Sigmoid colon (tissue), 4 donors: ENCODE measurements at regions not wholly inside any gene's neighbourhood (a gene's known extent, or its start where the extent isn't known, plus 50 kb on each side); places are given as distances from the start of the nearest gene placed in this dataset.

Experiments used
- EP300 ChIP-seq, 4 donors: sonication (generic); formaldehyde crosslinking; IDR thresholded peaks; one replicate each; pipeline ENCODE4 v1.6.1; 2017; ENCODE audit warnings: antibody characterized with exemption in 4 of 4
- POLR2A ChIP-seq, 2 donors: fragments of 450-650 bp; IDR thresholded peaks; one replicate each; pipeline ENCODE4 v1.6.1; 2016; ENCODE audit warnings: antibody characterized with exemption in 2 of 2, mild to moderate bottlenecking in 2 of 2, moderate library complexity in 2 of 2
- POLR2AphosphoS5 ChIP-seq, 4 donors: sonication (generic); formaldehyde crosslinking; IDR thresholded peaks; one replicate each; pipeline ENCODE4 v1.6.1; 2017; ENCODE audit warnings: antibody characterized with exemption in 4 of 4
- TF ChIP-seq, protein P1 (sequence below), 4 experiments: fragments of 450-650 bp in 3 of 4; fragments of 200-600 bp in 1 of 4; IDR thresholded peaks; one replicate each; pipeline ENCODE4 v1.5.1; 2016 to 2019; ENCODE audit warnings: antibody characterized with exemption in 4 of 4, mild to moderate bottlenecking in 3 of 4, moderate library complexity in 2 of 4

DNA sequence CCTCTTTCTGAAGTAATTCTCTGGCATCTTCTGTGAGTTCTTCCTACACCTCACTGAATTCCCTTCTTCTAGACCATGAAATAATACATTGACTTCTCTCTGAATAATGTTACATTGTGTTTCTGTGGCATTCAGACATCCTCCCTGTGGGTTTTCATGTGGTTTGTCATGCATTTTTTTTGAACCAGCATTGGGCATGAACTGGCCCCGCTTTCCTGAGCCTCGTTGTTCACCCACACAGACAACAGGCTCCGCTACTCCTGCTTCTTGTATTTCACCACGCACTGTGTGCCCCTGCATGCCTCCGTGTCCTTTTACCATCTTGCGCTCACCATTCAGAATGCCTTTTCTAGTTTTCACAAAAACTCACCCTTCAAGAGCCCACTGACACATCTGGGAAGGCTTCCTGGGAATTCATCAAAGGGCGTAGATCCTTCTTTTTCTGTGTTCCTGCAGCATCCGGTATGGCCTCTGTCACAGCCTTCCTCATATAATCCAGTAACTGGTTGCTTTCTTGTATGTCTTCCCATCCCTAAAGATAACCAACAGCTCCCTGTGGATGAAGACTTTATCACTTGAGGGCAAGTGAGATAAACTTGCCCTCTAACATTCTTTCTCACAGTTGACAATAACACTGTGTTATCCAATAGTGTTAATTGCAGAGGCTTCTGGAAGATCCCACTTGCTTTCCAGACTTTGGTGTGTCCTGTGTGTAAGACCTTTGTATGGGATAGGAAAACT, 51.5 kb upstream of the ADAMTSL1 start:
- TF ChIP-seq POLR2AphosphoS5 (IDR thresholded peaks at IDR 0.05): no peak
- TF ChIP-seq, protein P1, sequence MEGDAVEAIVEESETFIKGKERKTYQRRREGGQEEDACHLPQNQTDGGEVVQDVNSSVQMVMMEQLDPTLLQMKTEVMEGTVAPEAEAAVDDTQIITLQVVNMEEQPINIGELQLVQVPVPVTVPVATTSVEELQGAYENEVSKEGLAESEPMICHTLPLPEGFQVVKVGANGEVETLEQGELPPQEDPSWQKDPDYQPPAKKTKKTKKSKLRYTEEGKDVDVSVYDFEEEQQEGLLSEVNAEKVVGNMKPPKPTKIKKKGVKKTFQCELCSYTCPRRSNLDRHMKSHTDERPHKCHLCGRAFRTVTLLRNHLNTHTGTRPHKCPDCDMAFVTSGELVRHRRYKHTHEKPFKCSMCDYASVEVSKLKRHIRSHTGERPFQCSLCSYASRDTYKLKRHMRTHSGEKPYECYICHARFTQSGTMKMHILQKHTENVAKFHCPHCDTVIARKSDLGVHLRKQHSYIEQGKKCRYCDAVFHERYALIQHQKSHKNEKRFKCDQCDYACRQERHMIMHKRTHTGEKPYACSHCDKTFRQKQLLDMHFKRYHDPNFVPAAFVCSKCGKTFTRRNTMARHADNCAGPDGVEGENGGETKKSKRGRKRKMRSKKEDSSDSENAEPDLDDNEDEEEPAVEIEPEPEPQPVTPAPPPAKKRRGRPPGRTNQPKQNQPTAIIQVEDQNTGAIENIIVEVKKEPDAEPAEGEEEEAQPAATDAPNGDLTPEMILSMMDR (IDR thresholded peaks at IDR 0.05): no peak
- TF ChIP-seq POLR2A (IDR thresholded peaks at IDR 0.05): no peak
- no peak for TF ChIP-seq EP300 (IDR thresholded peaks at IDR 0.05)
